IMR-90 (cell line): ENCODE measurements at regions not wholly inside any gene's neighbourhood (a gene's known extent, or its start where the extent isn't known, plus 50 kb on each side); places are given as distances from the start of the nearest gene placed in this dataset.

Source experiments
- CHD1 ChIP-seq: IDR thresholded peaks from 2 replicates; pipeline ENCODE4 v1.6.1; 2012; ENCODE audit warnings: low read depth, low read length, improper control_type of control experiment
- ELK1 ChIP-seq: fragments of 150-350 bp; IDR thresholded peaks from 2 replicates; pipeline ENCODE4 v1.6.1; 2016; ENCODE audit warnings: low read depth, mild to moderate bottlenecking, low read length, moderate library complexity, borderline replicate concordance
- MAFK ChIP-seq: IDR thresholded peaks from 2 replicates; pipeline ENCODE4 v1.6.1; 2012; ENCODE audit warnings: low read depth, low read length, improper control_type of control experiment
- MXI1 ChIP-seq: IDR thresholded peaks from 2 replicates; pipeline ENCODE4 v1.6.1; 2012; ENCODE audit warnings: low read depth, mild to moderate bottlenecking, low read length, moderate library complexity, borderline replicate concordance
- POLR2A ChIP-seq: IDR thresholded peaks from 2 replicates; pipeline ENCODE4 v1.6.1; 2012; ENCODE audit warnings: mild to moderate bottlenecking, low read depth, low read length
- RAD21 ChIP-seq: IDR thresholded peaks from 2 replicates; pipeline ENCODE4 v1.6.1; 2012; ENCODE audit warnings: low read length, improper control_type of control experiment
- RCOR1 ChIP-seq: IDR thresholded peaks from 2 replicates; pipeline ENCODE4 v1.6.1; 2012; ENCODE audit warnings: mild to moderate bottlenecking, low read length, improper control_type of control experiment; ENCODE audit not compliant: insufficient replicate concordance
- USF2 ChIP-seq: fragments of 150-350 bp; IDR thresholded peaks from 2 replicates; pipeline ENCODE4 v1.6.1; 2017; ENCODE audit warnings: mild to moderate bottlenecking, antibody characterized with exemption, low read length, low read depth
- TF ChIP-seq, protein P1 (sequence below): conservative IDR thresholded peaks from 2 replicates; pipeline ENCODE4 v1.5.1; 2012; ENCODE audit warnings: mild to moderate bottlenecking, low read depth, low read length, improper control_type of control experiment

GRCh38 chr4:77501851-77502250 is 103.8 kb upstream of the CXCL13 start:
- no peak for TF ChIP-seq MAFK
- TF ChIP-seq USF2, result no peak
- TF ChIP-seq, protein P1, sequence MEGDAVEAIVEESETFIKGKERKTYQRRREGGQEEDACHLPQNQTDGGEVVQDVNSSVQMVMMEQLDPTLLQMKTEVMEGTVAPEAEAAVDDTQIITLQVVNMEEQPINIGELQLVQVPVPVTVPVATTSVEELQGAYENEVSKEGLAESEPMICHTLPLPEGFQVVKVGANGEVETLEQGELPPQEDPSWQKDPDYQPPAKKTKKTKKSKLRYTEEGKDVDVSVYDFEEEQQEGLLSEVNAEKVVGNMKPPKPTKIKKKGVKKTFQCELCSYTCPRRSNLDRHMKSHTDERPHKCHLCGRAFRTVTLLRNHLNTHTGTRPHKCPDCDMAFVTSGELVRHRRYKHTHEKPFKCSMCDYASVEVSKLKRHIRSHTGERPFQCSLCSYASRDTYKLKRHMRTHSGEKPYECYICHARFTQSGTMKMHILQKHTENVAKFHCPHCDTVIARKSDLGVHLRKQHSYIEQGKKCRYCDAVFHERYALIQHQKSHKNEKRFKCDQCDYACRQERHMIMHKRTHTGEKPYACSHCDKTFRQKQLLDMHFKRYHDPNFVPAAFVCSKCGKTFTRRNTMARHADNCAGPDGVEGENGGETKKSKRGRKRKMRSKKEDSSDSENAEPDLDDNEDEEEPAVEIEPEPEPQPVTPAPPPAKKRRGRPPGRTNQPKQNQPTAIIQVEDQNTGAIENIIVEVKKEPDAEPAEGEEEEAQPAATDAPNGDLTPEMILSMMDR, result no peak
- TF ChIP-seq RCOR1, result no peak
- no peak for TF ChIP-seq POLR2A
- no peak for TF ChIP-seq MXI1
- no peak for TF ChIP-seq ELK1
- TF ChIP-seq CHD1, result no peak
- no peak for TF ChIP-seq RAD21
